ENCODE measurements at regions not wholly inside any gene's neighbourhood (a gene's known extent, or its start where the extent isn't known, plus 50 kb on each side); places are given as distances from the start of the nearest gene placed in this dataset.
"Not testable (repeated sequence)": the region's sequence is repeated elsewhere in the genome, so short reads cannot be mapped to it uniquely, and the experiment has no call there.

GRCh38 chr18:8913606-8914403 is 188.7 kb upstream of the NDUFV2 start:
- TF ChIP-seq CTCF (IDR thresholded peaks at IDR 0.05; ENCODE audit: low read depth, low read length, missing input control); RXRA (IDR thresholded peaks at IDR 0.05): not testable (repeated sequence)
